NOMO-1 treated with DMSO at 0.1 percent for 48 hours (cell line): ENCODE measurements at regions not wholly inside any gene's neighbourhood (a gene's known extent, or its start where the extent isn't known, plus 50 kb on each side); places are given as distances from the start of the nearest gene placed in this dataset.

Experiments
- DNase-seq: peaks from one replicate; lab custom pipeline; 2025; ENCODE audit not compliant: unreplicated experiment; lab: John Stamatoyannopoulos, UW

- DNase-seq = no peak
These were observed 211.4 kb downstream of the TUSC7 start for GRCh38 chr3:116920826-116921610.

DNA sequence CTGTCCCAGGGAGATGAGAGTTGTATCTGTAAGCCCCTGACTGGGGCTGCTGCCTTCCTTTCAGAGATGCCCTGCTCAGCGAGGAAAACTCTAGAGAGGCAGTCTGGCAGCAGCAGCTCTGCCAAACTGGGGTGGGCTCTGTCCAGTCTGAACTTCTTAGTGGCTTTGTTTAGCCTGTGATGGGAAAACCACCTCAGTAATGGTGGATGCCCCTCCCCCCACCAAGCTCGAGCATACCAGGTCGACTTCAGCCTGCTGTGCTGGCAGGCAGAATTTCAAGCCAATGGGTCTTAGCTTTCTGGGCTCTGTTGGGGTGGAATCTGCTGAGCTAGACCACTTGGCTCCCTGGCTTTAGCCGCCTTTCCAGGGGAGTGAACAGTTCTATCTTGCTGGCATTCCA is 218.3 kb downstream of the TUSC7 start:
- no peak for DNase-seq

DNA sequence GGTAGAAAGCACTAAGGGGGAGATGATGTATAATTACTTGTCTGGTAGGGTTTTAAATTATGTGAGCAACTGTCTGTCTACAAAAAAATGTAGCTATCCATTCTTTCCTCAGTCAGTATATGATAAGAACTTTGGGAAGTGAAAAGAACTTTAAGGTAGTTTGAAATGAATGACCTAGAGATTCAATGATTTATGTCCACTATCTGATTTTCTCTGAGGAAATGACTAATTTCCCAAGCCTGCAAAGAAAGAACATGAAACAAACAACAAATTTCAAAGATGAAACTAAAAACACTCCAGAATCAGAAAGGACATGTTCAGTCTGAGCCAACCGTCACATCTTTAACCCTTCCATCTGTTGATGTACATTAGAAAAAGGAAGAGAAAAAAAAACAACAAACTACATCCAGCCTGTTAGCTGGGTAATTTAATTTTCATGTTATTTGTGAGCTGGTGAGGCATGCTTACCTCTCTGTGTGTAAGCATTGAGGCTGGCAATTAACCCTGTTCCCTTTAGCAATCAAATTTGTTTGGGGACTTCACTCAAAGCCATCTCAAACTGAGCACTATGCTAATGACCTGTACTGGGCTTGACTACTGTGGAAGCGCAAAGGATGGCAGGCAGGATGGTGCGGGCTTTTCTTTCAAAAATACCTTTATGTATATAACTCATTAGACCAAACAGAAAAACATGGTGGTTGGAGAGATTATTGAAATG is 220.1 kb downstream of the TUSC7 start:
- no peak for DNase-seq

- no peak for DNase-seq
These were observed 221.2 kb downstream of the TUSC7 start for GRCh38 chr3:116930786-116931185.

DNA sequence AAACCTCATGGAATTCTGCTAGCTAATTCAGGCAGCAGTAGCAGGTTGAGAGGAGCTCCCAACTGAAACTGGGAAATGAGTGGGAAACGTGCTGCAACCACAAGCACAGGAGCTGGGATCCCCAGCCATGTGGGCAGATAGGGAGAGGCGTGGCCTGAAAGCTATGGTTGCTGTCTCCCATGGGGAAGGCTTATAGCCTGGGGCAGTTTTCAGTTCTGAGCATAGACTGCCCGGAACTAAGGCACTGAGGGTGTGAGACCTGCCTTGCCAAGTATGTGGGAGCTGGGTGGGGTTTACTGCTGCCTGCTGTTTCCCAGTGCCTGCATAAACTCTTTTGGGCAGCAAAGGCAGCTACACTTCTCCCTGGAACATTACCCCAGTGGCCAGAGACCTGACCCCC is 229.5 kb downstream of the TUSC7 start:
- no peak for DNase-seq

- DNase-seq = no peak
These were observed 230.0 kb downstream of the TUSC7 start for GRCh38 chr3:116939550-116939949.

DNA sequence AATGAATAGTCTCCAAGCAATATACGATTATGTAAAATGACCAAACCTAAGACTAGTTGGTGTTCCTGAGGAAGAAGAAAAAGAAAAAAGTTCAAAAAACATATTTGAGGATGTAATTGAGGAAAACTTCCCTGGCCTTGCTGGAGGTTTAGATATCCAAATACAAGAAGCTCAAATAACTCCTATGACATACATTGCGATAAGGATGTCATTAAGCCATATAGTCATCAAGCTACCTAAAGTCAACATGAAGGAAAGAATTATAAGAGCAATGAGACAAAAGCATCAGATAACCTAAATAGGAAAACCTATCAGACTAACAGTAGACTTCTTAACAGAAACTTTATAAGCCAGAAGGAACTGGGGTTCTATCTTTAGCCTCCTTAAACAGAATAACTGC is 231.1 kb downstream of the TUSC7 start:
- DNase-seq = no peak

- no peak for DNase-seq
These were observed 236.8 kb downstream of the TUSC7 start for GRCh38 chr3:116946376-116946775.

DNA sequence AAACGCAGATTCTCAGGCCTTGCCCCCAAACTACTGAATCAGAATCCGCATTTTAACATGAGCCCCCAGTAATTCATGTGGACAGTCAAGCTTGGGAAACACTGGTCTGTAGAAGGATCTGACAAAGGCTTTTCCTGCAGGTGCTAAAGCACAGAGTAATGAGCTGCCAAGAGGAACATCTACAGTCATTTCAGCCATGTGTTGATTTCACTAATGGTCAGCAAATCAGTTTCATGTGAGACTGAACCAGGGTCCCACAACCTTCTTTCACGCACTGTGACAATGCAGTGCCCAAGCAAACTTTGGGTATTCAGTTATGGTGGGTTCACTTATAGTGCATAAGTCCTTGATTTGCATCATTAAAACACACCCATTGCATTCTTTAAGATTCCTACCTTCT is 237.6 kb downstream of the TUSC7 start:
- no peak for DNase-seq

DNA sequence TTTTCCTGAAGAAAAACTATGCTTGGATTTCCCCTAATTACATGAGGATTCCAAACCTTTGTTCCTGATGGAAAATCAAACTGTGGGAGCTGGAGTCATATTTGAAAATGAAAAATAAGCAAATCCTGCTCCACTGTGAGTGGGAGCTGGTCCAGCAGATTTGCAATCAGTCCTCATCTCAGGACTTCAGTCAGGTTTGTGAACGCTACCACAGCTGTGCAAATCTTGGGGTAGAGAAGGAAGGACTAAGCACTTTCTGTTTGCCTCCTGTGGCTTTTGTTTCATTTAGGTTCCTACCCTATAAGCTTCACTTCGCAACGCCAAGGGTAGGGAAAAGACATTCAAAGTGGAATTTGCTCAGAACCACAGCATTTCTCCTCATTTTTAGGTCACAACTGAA is 238.2 kb downstream of the TUSC7 start:
- no peak for DNase-seq

GRCh38 chr3:116950301-116951055 is 240.9 kb downstream of the TUSC7 start:
- no peak for DNase-seq

DNA sequence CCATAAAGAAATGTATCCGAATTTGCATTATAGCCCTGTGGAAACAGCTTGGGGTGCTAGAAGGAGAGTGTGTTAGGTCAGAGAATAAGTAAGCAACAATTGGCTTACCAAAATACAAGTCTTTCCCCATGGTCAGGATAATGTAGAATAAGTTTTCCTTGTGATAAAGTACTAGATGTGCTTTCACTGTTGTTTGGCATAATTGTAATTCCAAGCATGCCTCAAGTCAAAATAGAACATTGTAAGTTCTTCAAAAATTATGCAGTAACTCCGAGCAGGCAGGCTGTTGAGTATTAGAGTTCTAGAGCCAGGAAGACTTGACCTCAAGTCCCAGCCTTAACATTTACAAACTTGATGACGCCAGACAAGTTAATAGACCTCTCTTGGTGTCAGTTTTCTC is 242.0 kb downstream of the TUSC7 start:
- DNase-seq = no peak

DNA sequence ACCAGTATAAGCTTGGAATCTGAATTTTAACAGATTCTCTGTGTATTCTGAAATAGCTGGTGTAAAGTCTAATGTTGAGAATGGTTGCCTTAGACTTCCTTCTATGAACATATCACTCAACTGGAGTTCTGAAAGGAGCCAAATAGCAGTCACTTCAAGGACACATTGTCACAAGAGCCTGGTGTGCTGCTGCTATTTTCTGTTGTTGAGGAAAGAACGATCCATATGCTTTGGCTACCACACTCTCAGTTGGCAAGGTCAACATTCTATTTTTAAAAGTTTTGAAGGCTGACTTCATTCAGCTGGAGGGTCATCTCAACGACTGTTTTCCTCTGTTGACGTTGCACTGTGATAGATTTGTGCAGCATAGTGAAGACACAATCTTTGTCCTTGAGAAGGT is 248.7 kb downstream of the TUSC7 start:
- DNase-seq = no peak

- DNase-seq = no peak
These were observed 251.5 kb downstream of the TUSC7 start for GRCh38 chr3:116961106-116961505.

DNA sequence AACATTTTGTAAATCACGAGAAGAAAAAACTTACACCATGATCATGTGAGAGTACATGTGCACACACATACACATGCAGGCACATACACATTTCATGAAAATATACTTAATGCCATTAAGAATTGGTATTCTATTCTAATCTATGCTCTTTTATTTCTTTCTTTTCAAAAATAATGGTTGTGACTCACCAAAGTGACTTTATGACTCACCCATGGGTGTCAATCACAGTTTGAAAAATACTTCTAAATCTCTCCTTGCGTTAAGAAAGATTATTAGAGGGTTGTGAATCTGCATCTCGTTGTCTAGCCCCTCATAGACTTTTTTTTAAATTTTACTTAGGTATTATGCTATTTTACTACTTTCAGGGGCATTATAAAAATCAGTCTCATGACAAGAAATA is 254.2 kb downstream of the TUSC7 start:
- DNase-seq = no peak

DNA sequence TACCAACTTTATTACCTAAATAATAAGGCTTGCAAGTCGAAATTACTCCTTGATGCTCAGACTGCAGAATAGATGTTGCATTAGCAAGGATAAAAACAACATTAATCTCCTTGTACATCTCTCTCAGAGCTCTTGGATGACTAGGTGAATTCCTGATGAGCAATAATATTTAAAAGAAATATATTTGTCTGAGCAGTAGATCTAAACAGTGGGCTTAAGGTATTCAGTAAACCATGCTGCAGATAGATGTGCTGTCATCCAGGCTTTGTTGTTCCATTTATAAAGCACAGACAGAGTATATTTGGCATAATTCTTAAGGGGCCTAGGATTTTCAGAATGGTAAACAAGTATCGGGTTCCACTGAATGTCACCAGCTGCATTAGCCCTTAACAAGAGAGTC is 257.1 kb downstream of the TUSC7 start:
- DNase-seq = no peak

- DNase-seq = no peak
These were observed 259.6 kb downstream of the TUSC7 start for GRCh38 chr3:116969135-116969534.

- DNase-seq = no peak
These were observed 260.1 kb downstream of the TUSC7 start for GRCh38 chr3:116969646-116970045.

GRCh38 chr3:116971531-116971930 is 262.0 kb downstream of the TUSC7 start:
- no peak for DNase-seq

DNA sequence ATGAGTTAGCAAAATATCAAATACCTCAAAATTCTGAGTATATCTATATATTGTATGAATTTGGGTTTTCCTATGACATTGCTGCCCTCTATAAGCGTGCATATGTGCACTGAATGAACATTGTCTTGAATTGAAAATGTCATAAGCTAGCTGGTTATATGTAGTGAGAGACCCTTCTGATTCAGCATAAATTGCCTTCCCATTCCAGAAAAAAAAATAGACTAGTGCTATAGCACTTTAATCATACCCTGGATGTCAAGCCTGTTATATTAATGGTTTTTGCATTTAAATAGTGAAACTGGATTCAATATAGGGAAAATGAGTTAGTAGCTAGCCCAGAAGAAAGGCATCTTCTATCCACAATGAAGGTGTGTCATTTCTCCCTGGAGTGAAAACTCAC is 265.1 kb downstream of the TUSC7 start:
- DNase-seq = no peak

DNA sequence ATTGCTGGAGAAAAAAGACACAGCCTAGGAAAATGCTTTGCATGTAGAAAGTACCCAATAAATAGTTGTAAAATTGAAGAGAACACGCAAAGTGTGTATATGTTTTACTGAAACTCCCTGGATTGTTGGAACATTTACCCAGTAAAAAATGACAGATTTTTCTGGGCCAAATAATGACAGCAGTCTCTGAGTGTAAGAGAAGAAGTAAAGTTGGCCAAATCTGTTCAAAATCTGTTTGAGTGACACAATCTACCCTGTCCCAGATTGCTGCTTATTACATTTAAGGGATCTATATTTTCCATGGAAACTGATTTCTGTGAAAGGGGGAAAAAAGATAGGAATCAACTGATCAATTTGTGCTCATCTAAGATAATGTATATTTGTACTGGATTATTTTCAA is 267.9 kb downstream of the TUSC7 start:
- no peak for DNase-seq

DNA sequence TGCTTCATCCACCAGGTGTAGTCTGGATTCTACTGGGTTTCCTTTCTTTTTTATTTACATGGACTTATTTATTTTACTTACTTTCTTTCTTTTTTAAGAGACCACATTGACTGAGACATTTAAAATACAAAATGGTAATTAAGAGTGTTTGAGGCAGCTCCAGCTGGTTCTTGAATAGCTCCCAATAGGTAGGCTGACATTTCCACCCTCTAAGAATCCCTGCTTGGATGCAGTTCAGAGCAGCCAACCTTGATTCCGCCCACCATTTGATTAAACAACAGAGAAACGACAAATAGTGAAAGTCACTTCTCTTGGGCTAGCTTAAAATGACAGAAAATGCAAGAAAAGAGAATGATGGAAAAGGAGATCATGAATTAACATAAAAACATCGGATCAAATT is 270.5 kb downstream of the TUSC7 start:
- no peak for DNase-seq
